Transverse colon (tissue), 4 donors: ENCODE measurements at regions not wholly inside any gene's neighbourhood (a gene's known extent, or its start where the extent isn't known, plus 50 kb on each side); places are given as distances from the start of the nearest gene placed in this dataset.

Experiments used
- DNase-seq: peaks from one replicate; pipeline ENCODE4 v3.0.0-alpha.2; 2019
- H3K27ac ChIP-seq, 4 donors: fragments of 200-600 bp; sonication (generic); 2 replicates each; pipeline ENCODE4 v1.5.1; 2016 to 2018; ENCODE audit warnings: inconsistent platforms in 4 of 4
- H3K27me3 ChIP-seq: fragments of 200-600 bp; sonication (generic); 2 replicates; pipeline ENCODE4 v1.5.1; 2017; ENCODE audit warnings: inconsistent platforms
- H3K36me3 ChIP-seq, 4 donors: fragments of 200-600 bp; sonication (generic); 2 replicates each; pipeline ENCODE4 v1.5.1; 2017 to 2019; ENCODE audit warnings: inconsistent platforms in 4 of 4
- H3K4me1 ChIP-seq, 4 donors: fragments of 200-600 bp; sonication (generic); 2 replicates each; pipeline ENCODE4 v1.5.1; 2017 to 2020; ENCODE audit warnings: inconsistent platforms in 4 of 4
- H3K4me3 ChIP-seq, 4 donors: fragments of 200-600 bp; sonication (generic); 1 replicate in 1 of 4; 2 replicates in 3 of 4; pipeline versions ENCODE4 v1.5.1 to v1.6.1; 2017 to 2019; ENCODE audit warnings: inconsistent platforms in 4 of 4
- H3K9me3 ChIP-seq, 2 donors: fragments of 200-600 bp; sonication (generic); 2 replicates each; pipeline ENCODE4 v1.5.1; 2017 to 2019; ENCODE audit warnings: inconsistent platforms in 2 of 2
- EP300 ChIP-seq: sonication (generic); formaldehyde crosslinking; IDR thresholded peaks from one replicate; pipeline ENCODE4 v1.6.1; 2017; ENCODE audit warnings: antibody characterized with exemption, low read depth
- POLR2A ChIP-seq: fragments of 450-650 bp; IDR thresholded peaks from one replicate; pipeline ENCODE4 v1.6.1; 2016; ENCODE audit warnings: antibody characterized with exemption, mild to moderate bottlenecking, moderate library complexity
- POLR2AphosphoS5 ChIP-seq, 3 donors: sonication (generic); formaldehyde crosslinking; IDR thresholded peaks; one replicate each; pipeline ENCODE4 v1.6.1; 2016; ENCODE audit warnings: antibody characterized with exemption in 3 of 3
- WGBS, 2 donors: methylation state at CpG; one replicate each; pipeline ENCODE4 v1.1.5; 2018; ENCODE audit warnings: low coverage in 1 of 2; 5-methylcytosine and 5-hydroxymethylcytosine counted together
- in situ Hi-C, 4 donors: fragments of 200-750 bp; cut with MboI; loops; one replicate each; pipeline versions ENCODE4 v1.15.0 to v1.15.1; 2017; ENCODE audit warnings: low sequenced_read_pairs in 3 of 4, low pct_ligation_motif_present in 1 of 4, low pct_unique_long_range_greater_than_20kb in 1 of 4
- intact Hi-C: fragments of 100-400 bp; cut with DNase I; formaldehyde crosslinking; loops from one replicate; pipeline ENCODE4 v1.15.1; 2023; ENCODE audit warnings: low total_unique reads
- TF ChIP-seq, protein P1 (sequence below), 5 experiments: fragments of 200-600 bp in 3 of 5; fragments of 450-650 bp in 2 of 5; sonication (generic) in 3 of 5; IDR thresholded peaks; 1 replicate in 2 of 5; 2 replicates in 3 of 5; pipeline ENCODE4 v1.5.1; 2016 to 2017; ENCODE audit warnings: antibody characterized with exemption in 5 of 5, inconsistent platforms in 3 of 5, mild to moderate bottlenecking in 2 of 5, moderate library complexity in 1 of 5

- in situ Hi-C loops = no loop called here
- intact Hi-C loops = no loop called here
- H3K4me1 ChIP-seq = no peaks in the 10 kb centered on the region
- H3K27me3 ChIP-seq = no peaks in the 10 kb centered on the region
- DNase-seq = no peak
- no peak overlapping the region for H3K27ac ChIP-seq
- TF ChIP-seq, protein P1, sequence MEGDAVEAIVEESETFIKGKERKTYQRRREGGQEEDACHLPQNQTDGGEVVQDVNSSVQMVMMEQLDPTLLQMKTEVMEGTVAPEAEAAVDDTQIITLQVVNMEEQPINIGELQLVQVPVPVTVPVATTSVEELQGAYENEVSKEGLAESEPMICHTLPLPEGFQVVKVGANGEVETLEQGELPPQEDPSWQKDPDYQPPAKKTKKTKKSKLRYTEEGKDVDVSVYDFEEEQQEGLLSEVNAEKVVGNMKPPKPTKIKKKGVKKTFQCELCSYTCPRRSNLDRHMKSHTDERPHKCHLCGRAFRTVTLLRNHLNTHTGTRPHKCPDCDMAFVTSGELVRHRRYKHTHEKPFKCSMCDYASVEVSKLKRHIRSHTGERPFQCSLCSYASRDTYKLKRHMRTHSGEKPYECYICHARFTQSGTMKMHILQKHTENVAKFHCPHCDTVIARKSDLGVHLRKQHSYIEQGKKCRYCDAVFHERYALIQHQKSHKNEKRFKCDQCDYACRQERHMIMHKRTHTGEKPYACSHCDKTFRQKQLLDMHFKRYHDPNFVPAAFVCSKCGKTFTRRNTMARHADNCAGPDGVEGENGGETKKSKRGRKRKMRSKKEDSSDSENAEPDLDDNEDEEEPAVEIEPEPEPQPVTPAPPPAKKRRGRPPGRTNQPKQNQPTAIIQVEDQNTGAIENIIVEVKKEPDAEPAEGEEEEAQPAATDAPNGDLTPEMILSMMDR (IDR thresholded peaks at IDR 0.05) = no peak
- TF ChIP-seq POLR2A (no peak), POLR2AphosphoS5 (IDR thresholded peaks at IDR 0.05) (no peak), EP300 (no peak)
- 90 to 100% methylated on average over 2 to 5 of the region's 5 CpGs for WGBS, 2 donors
- H3K4me3 ChIP-seq = no peak overlapping the region
- H3K9me3 ChIP-seq = no peaks in the 10 kb centered on the region
- H3K36me3 ChIP-seq = no peaks in the 10 kb centered on the region
Measured at GRCh38 chr3:59605944-59606534, 556.2 kb upstream of the CFAP20DC start.

- in situ Hi-C loops = no loop called here
- Histone ChIP-seq H3K4me1 (no peaks in the 10 kb centered on the region), H3K36me3 (no peaks in the 10 kb centered on the region), H3K4me3 (no peak overlapping the region), H3K27ac (no peak overlapping the region), H3K9me3 (no peaks in the 10 kb centered on the region), H3K27me3 (no peaks in the 10 kb centered on the region)
- WGBS, 2 donors = 67% methylated on average over 1 of the region's 1 CpG; no CpG with 5 or more reads in 1 of the 2 donors
- peak; percentile 13 for DNase-seq
- intact Hi-C loops = no loop called here
- TF ChIP-seq EP300 (no peak), POLR2AphosphoS5 (IDR thresholded peaks at IDR 0.05) (no peak), POLR2A (no peak)
- TF ChIP-seq, protein P1 (IDR thresholded peaks at IDR 0.05) = no peak
Measured at GRCh38 chr3:59605318-59605717, 555.5 kb upstream of the CFAP20DC start.

DNA sequence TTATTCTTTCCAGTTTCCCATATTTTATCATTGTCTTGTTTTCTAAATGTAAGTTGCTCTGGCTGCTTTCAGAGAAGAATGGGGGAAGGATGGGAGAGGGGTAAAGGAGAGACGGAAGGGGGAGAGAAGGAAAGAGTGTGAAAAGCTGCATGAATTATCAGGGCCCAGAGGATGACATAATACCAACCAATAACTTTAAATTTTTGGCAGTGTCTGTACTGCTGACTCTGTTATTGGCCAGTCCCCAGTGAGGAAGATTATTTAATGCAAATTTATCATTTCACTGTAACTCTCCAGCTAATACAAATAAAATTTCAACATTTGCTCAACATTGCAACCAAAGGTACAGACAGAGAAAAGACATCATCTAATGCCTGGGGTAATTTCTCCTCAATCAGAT, 551.7 kb upstream of the CFAP20DC start:
- intact Hi-C loops = no loop called here
- Histone ChIP-seq H3K36me3 (no peaks in the 10 kb centered on the region), H3K9me3 (no peaks in the 10 kb centered on the region), H3K4me3 (no peak overlapping the region), H3K27ac (no peak overlapping the region), H3K27me3 (no peaks in the 10 kb centered on the region), H3K4me1 (no peaks in the 10 kb centered on the region)
- TF ChIP-seq POLR2AphosphoS5 (IDR thresholded peaks at IDR 0.05) (no peak), POLR2A (no peak), EP300 (no peak)
- TF ChIP-seq, protein P1 (IDR thresholded peaks at IDR 0.05) = no peak
- no peak for DNase-seq
- 79 to 88% methylated on average over 1 of the region's 1 CpG for WGBS, 2 donors
- in situ Hi-C loops = no loop called here

DNA sequence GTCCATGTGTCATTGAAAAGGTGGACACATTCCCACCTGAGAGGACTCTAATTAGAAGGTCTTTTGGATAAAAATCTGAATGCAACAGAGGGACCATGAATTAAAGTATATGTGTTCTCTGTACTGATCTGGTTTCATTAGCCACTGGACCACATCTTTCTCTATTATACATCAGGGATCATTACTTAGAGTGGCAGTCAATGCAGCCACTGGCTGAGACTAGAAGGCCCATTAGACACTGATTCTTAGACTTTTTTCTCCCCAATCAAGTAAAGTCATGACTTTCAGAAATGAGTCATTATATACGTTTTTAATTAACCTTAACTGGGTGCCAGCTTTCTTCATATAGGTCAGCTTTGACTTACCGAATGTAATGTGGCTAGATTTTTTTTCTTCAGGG, 550.8 kb upstream of the CFAP20DC start:
- no peak for DNase-seq
- TF ChIP-seq POLR2A (no peak), EP300 (no peak), POLR2AphosphoS5 (IDR thresholded peaks at IDR 0.05) (no peak)
- TF ChIP-seq, protein P1 (IDR thresholded peaks at IDR 0.05) = no peak
- no peaks in the 10 kb centered on the region for H3K36me3 ChIP-seq
- H3K9me3 ChIP-seq = no peaks in the 10 kb centered on the region
- 50% methylated on average over 2 of the region's 2 CpGs; no CpG with 5 or more reads in 1 of the 2 donors for WGBS, 2 donors
- no peaks in the 10 kb centered on the region for H3K4me1 ChIP-seq
- in situ Hi-C loops (no loop called here), intact Hi-C loops (no loop called here)
- H3K27me3 ChIP-seq = no peaks in the 10 kb centered on the region
- H3K27ac ChIP-seq = no peak overlapping the region
- no peak overlapping the region for H3K4me3 ChIP-seq
